ENCODE measurements at regions not wholly inside any gene's neighbourhood (a gene's known extent, or its start where the extent isn't known, plus 50 kb on each side); places are given as distances from the start of the nearest gene placed in this dataset.

GRCh38 chr2:155696571-155696970 lies 636.0 kb downstream of the NR4A2 start:
- TF ChIP-seq CTCF (IDR thresholded peaks at IDR 0.05) = no peak
- no peak for TF ChIP-seq ZFX (IDR thresholded peaks at IDR 0.05; ENCODE audit: borderline replicate concordance)
